Rectal smooth muscle tissue (tissue), 1 donor: ENCODE measurements at regions not wholly inside any gene's neighbourhood (a gene's known extent, or its start where the extent isn't known, plus 50 kb on each side); places are given as distances from the start of the nearest gene placed in this dataset.

Experiments used
- H3K27ac ChIP-seq: one replicate; pipeline ENCODE4 v1.7.0; 2013; ENCODE audit warnings: low read depth, low read length, inconsistent platforms
- H3K27me3 ChIP-seq: one replicate; pipeline ENCODE4 v1.7.0; 2013; ENCODE audit warnings: low read length; ENCODE audit not compliant: control insufficient read depth, insufficient read depth
- H3K36me3 ChIP-seq: one replicate; pipeline ENCODE4 v1.7.0; 2013; ENCODE audit warnings: low read length; ENCODE audit not compliant: control insufficient read depth, insufficient read depth
- H3K4me1 ChIP-seq: one replicate; pipeline ENCODE4 v1.7.0; 2013; ENCODE audit warnings: low read length; ENCODE audit not compliant: control insufficient read depth, insufficient read depth
- H3K4me3 ChIP-seq: one replicate; pipeline ENCODE4 v1.7.0; 2013; ENCODE audit warnings: low read length
- H3K9ac ChIP-seq: one replicate; pipeline ENCODE4 v1.7.0; 2013; ENCODE audit warnings: low read length

GRCh38 chr13:94896238-94896637 is 183.9 kb upstream of the SOX21 start:
- H3K9ac ChIP-seq: no peak overlapping the region
- no peaks in the 10 kb centered on the region for H3K36me3 ChIP-seq
- no peak overlapping the region for H3K4me3 ChIP-seq
- H3K27ac ChIP-seq: no peak overlapping the region
- no peaks in the 10 kb centered on the region for H3K4me1 ChIP-seq
- no peaks in the 10 kb centered on the region for H3K27me3 ChIP-seq

GRCh38 chr13:94886191-94886590 is 173.8 kb upstream of the SOX21 start:
- H3K4me1 ChIP-seq: no peaks in the 10 kb centered on the region
- no peak overlapping the region for H3K9ac ChIP-seq
- H3K36me3 ChIP-seq: no peaks in the 10 kb centered on the region
- no peak overlapping the region for H3K27ac ChIP-seq
- no peak overlapping the region for H3K4me3 ChIP-seq
- no peaks in the 10 kb centered on the region for H3K27me3 ChIP-seq

GRCh38 chr13:94880463-94880862 is 168.1 kb upstream of the SOX21 start:
- no peak overlapping the region for H3K27ac ChIP-seq
- no peaks in the 10 kb centered on the region for H3K4me1 ChIP-seq
- no peak overlapping the region for H3K9ac ChIP-seq
- no peak overlapping the region for H3K4me3 ChIP-seq
- H3K27me3 ChIP-seq: no peaks in the 10 kb centered on the region
- no peaks in the 10 kb centered on the region for H3K36me3 ChIP-seq

- Histone ChIP-seq H3K4me3 (no peak overlapping the region), H3K27me3 (no peaks in the 10 kb centered on the region), H3K4me1 (no peaks in the 10 kb centered on the region), H3K36me3 (no peaks in the 10 kb centered on the region), H3K27ac (no peak overlapping the region), H3K9ac (no peak overlapping the region)
These were observed 166.3 kb upstream of the SOX21 start for GRCh38 chr13:94878602-94879165.

- Histone ChIP-seq H3K36me3 (no peaks in the 10 kb centered on the region), H3K4me1 (no peaks in the 10 kb centered on the region), H3K27ac (no peak overlapping the region), H3K27me3 (no peaks in the 10 kb centered on the region), H3K4me3 (no peak overlapping the region), H3K9ac (no peak overlapping the region)
These were observed 152.1 kb upstream of the SOX21 start for GRCh38 chr13:94864474-94864873.

- no peaks in the 10 kb centered on the region for H3K36me3 ChIP-seq
- H3K4me1 ChIP-seq: peaks cover 3% of the 10 kb centered on the region
- H3K4me3 ChIP-seq: peak overlapping the region; percentile 29
- H3K27ac ChIP-seq: no peak overlapping the region
- no peaks in the 10 kb centered on the region for H3K27me3 ChIP-seq
- H3K9ac ChIP-seq: no peak overlapping the region
These were observed 148.6 kb upstream of the SOX21 start for GRCh38 chr13:94860981-94861407.

GRCh38 chr13:94859811-94860210 is 147.5 kb upstream of the SOX21 start:
- Histone ChIP-seq H3K36me3 (no peaks in the 10 kb centered on the region), H3K27ac (no peak overlapping the region), H3K4me3 (no peak overlapping the region), H3K9ac (no peak overlapping the region), H3K27me3 (no peaks in the 10 kb centered on the region), H3K4me1 (peaks cover 3% of the 10 kb centered on the region)

- Histone ChIP-seq H3K27me3 (no peaks in the 10 kb centered on the region), H3K36me3 (no peaks in the 10 kb centered on the region), H3K27ac (no peak overlapping the region), H3K4me1 (peaks cover 3% of the 10 kb centered on the region), H3K9ac (no peak overlapping the region), H3K4me3 (no peak overlapping the region)
These were observed 146.9 kb upstream of the SOX21 start for GRCh38 chr13:94859278-94859691.

GRCh38 chr13:94858856-94859255 is 146.5 kb upstream of the SOX21 start:
- H3K9ac ChIP-seq: no peak overlapping the region
- no peaks in the 10 kb centered on the region for H3K36me3 ChIP-seq
- no peak overlapping the region for H3K4me3 ChIP-seq
- no peaks in the 10 kb centered on the region for H3K27me3 ChIP-seq
- H3K27ac ChIP-seq: no peak overlapping the region
- H3K4me1 ChIP-seq: peaks cover 3% of the 10 kb centered on the region

- Histone ChIP-seq H3K27ac (no peak overlapping the region), H3K27me3 (no peaks in the 10 kb centered on the region), H3K9ac (no peak overlapping the region), H3K4me3 (no peak overlapping the region), H3K4me1 (peaks cover 3% of the 10 kb centered on the region), H3K36me3 (no peaks in the 10 kb centered on the region)
These were observed 142.3 kb upstream of the SOX21 start for GRCh38 chr13:94854688-94855087.

- H3K4me3 ChIP-seq: no peak overlapping the region
- no peak overlapping the region for H3K9ac ChIP-seq
- no peaks in the 10 kb centered on the region for H3K27me3 ChIP-seq
- H3K4me1 ChIP-seq: no peaks in the 10 kb centered on the region
- H3K27ac ChIP-seq: no peak overlapping the region
- no peaks in the 10 kb centered on the region for H3K36me3 ChIP-seq
These were observed 139.2 kb upstream of the SOX21 start for GRCh38 chr13:94851576-94851975.

- no peaks in the 10 kb centered on the region for H3K36me3 ChIP-seq
- no peak overlapping the region for H3K9ac ChIP-seq
- H3K27me3 ChIP-seq: no peaks in the 10 kb centered on the region
These were observed 136.9 kb upstream of the SOX21 start for GRCh38 chr13:94849254-94849653.

GRCh38 chr13:94842901-94843300 is 130.6 kb upstream of the SOX21 start:
- no peak overlapping the region for H3K4me3 ChIP-seq
- no peaks in the 10 kb centered on the region for H3K4me1 ChIP-seq
- H3K27me3 ChIP-seq: no peaks in the 10 kb centered on the region
- H3K36me3 ChIP-seq: no peaks in the 10 kb centered on the region
- no peak overlapping the region for H3K9ac ChIP-seq
- no peak overlapping the region for H3K27ac ChIP-seq

More at GRCh38 chr13:94849254-94849653, 136.9 kb upstream of the SOX21 start:
- no peak overlapping the region for H3K27ac ChIP-seq
- no peaks in the 10 kb centered on the region for H3K4me1 ChIP-seq
- no peak overlapping the region for H3K4me3 ChIP-seq
